Mesodermal cell (in vitro differentiated cells): ENCODE measurements at regions not wholly inside any gene's neighbourhood (a gene's known extent, or its start where the extent isn't known, plus 50 kb on each side); places are given as distances from the start of the nearest gene placed in this dataset.
A peak's percentile ranks its signal among the peaks of the same experiment; 100 is the strongest.

Experiments
- H3K27ac ChIP-seq: 2 replicates; pipeline ENCODE4 v1.7.0; 2013; ENCODE audit warnings: mild to moderate bottlenecking, low read depth, low read length, moderate library complexity; ENCODE audit not compliant: severe bottlenecking
- H3K36me3 ChIP-seq: 2 replicates; pipeline ENCODE4 v1.7.1; 2013; ENCODE audit warnings: mild to moderate bottlenecking, low read length, moderate library complexity; ENCODE audit not compliant: control insufficient read depth, insufficient read depth
- H3K4me1 ChIP-seq: one replicate; pipeline ENCODE4 v1.7.1; 2013; ENCODE audit warnings: mild to moderate bottlenecking, low read length; ENCODE audit not compliant: insufficient read depth, control insufficient read depth, poor library complexity, severe bottlenecking
- H3K4me3 ChIP-seq: 2 replicates; pipeline ENCODE4 v1.7.0; 2013; ENCODE audit warnings: low read length, control low read depth, mild to moderate bottlenecking; ENCODE audit not compliant: insufficient read depth, poor library complexity, severe bottlenecking; ENCODE audit errors: extremely low read depth
- H3K9me3 ChIP-seq: 2 replicates; pipeline ENCODE4 v1.7.1; 2013; ENCODE audit warnings: mild to moderate bottlenecking, low read length, moderate library complexity; ENCODE audit not compliant: control insufficient read depth
- WGBS, 2 experiments: methylation state at CpG; one replicate each; pipeline ENCODE4 v1.1.5; 2013; ENCODE audit warnings: missing lambda C conversion rate in 2 of 2; ENCODE audit not compliant: insufficient coverage in 2 of 2; 5-methylcytosine and 5-hydroxymethylcytosine counted together

GRCh38 chr6:49370518-49370917 is 92.5 kb downstream of the MMUT start:
- H3K9me3 ChIP-seq: peaks cover 18% of the 10 kb centered on the region
- no peaks in the 10 kb centered on the region for H3K36me3 ChIP-seq
- no peaks in the 10 kb centered on the region for H3K4me1 ChIP-seq
- H3K27ac ChIP-seq: no peak overlapping the region
- H3K4me3 ChIP-seq: no peak overlapping the region
- 100% methylated on average over 1 of the region's 2 CpGs; no CpG with 5 or more reads in 1 of the 2 experiments for WGBS, 2 experiments

GRCh38 chr6:49366539-49366938 is 96.5 kb downstream of the MMUT start:
- 87 to 93% methylated on average over 2 of the region's 2 CpGs for WGBS, 2 experiments

GRCh38 chr6:49348561-49348960 is 114.5 kb downstream of the MMUT start:
- no peak overlapping the region for H3K4me3 ChIP-seq
- no peak overlapping the region for H3K27ac ChIP-seq
- no peaks in the 10 kb centered on the region for H3K36me3 ChIP-seq
- H3K4me1 ChIP-seq: no peaks in the 10 kb centered on the region
- WGBS, 2 experiments: 72 to 100% methylated on average over 1 to 5 of the region's 7 CpGs
- no peaks in the 10 kb centered on the region for H3K9me3 ChIP-seq

More at GRCh38 chr6:49366539-49366938, 96.5 kb downstream of the MMUT start:
- peaks cover 24% of the 10 kb centered on the region for H3K9me3 ChIP-seq
- H3K36me3 ChIP-seq: no peaks in the 10 kb centered on the region
- H3K4me1 ChIP-seq: no peaks in the 10 kb centered on the region
- no peak overlapping the region for H3K27ac ChIP-seq
- no peak overlapping the region for H3K4me3 ChIP-seq

- no peak overlapping the region for H3K4me3 ChIP-seq
- H3K36me3 ChIP-seq: no peaks in the 10 kb centered on the region
- H3K4me1 ChIP-seq: no peaks in the 10 kb centered on the region
- no peaks in the 10 kb centered on the region for H3K9me3 ChIP-seq
- 30 to 39% methylated on average over 2 to 5 of the region's 6 CpGs for WGBS, 2 experiments
- H3K27ac ChIP-seq: no peak overlapping the region
Observed at GRCh38 chr6:49342410-49342809, 120.6 kb downstream of the MMUT start.

- Histone ChIP-seq H3K4me1 (no peaks in the 10 kb centered on the region), H3K36me3 (no peaks in the 10 kb centered on the region), H3K4me3 (no peak overlapping the region), H3K27ac (no peak overlapping the region), H3K9me3 (no peaks in the 10 kb centered on the region)
- WGBS, 2 experiments: 83 to 86% methylated on average over 1 to 2 of the region's 3 CpGs
Observed at GRCh38 chr6:49341869-49342268, 121.2 kb downstream of the MMUT start.

GRCh38 chr6:49339096-49339495 is 124.0 kb downstream of the MMUT start:
- 66 to 95% methylated on average over 3 of the region's 3 CpGs for WGBS, 2 experiments
- no peak overlapping the region for H3K4me3 ChIP-seq
- no peaks in the 10 kb centered on the region for H3K4me1 ChIP-seq
- no peak overlapping the region for H3K27ac ChIP-seq
- no peaks in the 10 kb centered on the region for H3K9me3 ChIP-seq
- H3K36me3 ChIP-seq: no peaks in the 10 kb centered on the region

- no peaks in the 10 kb centered on the region for H3K9me3 ChIP-seq
- no peaks in the 10 kb centered on the region for H3K4me1 ChIP-seq
- H3K4me3 ChIP-seq: no peak overlapping the region
- peak overlapping the region; percentile 68 for H3K27ac ChIP-seq
- H3K36me3 ChIP-seq: no peaks in the 10 kb centered on the region
- WGBS, 2 experiments: 89 to 92% methylated on average over 4 of the region's 6 CpGs
Observed at GRCh38 chr6:49336514-49337131, 126.4 kb downstream of the MMUT start.

- Histone ChIP-seq H3K4me3 (no peak overlapping the region), H3K4me1 (no peaks in the 10 kb centered on the region), H3K9me3 (no peaks in the 10 kb centered on the region), H3K27ac (no peak overlapping the region), H3K36me3 (no peaks in the 10 kb centered on the region)
- 83% methylated on average over 1 of the region's 4 CpGs; no CpG with 5 or more reads in 1 of the 2 experiments for WGBS, 2 experiments
Observed at GRCh38 chr6:49333345-49334125, 129.5 kb downstream of the MMUT start.

GRCh38 chr6:49332781-49333180 is 130.3 kb downstream of the MMUT start:
- Histone ChIP-seq H3K4me3 (no peak overlapping the region), H3K9me3 (no peaks in the 10 kb centered on the region), H3K4me1 (no peaks in the 10 kb centered on the region), H3K36me3 (no peaks in the 10 kb centered on the region), H3K27ac (no peak overlapping the region)
- WGBS, 2 experiments: 67% methylated on average over 1 of the region's 1 CpG; no CpG with 5 or more reads in 1 of the 2 experiments

- WGBS, 2 experiments: 70 to 91% methylated on average over 1 of the region's 3 CpGs
- Histone ChIP-seq H3K9me3 (no peaks in the 10 kb centered on the region), H3K4me1 (no peaks in the 10 kb centered on the region), H3K4me3 (no peak overlapping the region), H3K27ac (no peak overlapping the region), H3K36me3 (no peaks in the 10 kb centered on the region)
Observed at GRCh38 chr6:49329186-49329585, 133.9 kb downstream of the MMUT start.
